Endothelial cell of umbilical vein (primary cell): ENCODE measurements at regions not wholly inside any gene's neighbourhood (a gene's known extent, or its start where the extent isn't known, plus 50 kb on each side); places are given as distances from the start of the nearest gene placed in this dataset.

Experiments
- BruUV-seq: library from RNA; stranded (reverse); fragments of 400-500 nt; replicated peaks from 2 replicates; lab custom pipeline; 2021; lab: Mats Ljungman, UMichigan
- CTCF ChIA-PET: fragments of 300-600, 350-600 bp; sonication (Branson Sonifier 250); formaldehyde crosslinking; loops from one replicate; lab custom pipeline; 2021; ENCODE audit warnings: antibody characterized with exemption, inconsistent platforms; lab: Charles Lee
- POLR2A ChIA-PET: fragments of 300-600, 350-600 bp; sonication (Branson Sonifier 250); formaldehyde crosslinking; loops from one replicate; lab custom pipeline; 2021; ENCODE audit warnings: antibody characterized with exemption, inconsistent platforms; lab: Charles Lee
- DNase-seq: peaks from one replicate; pipeline ENCODE4 v3.0.0-alpha.2; 2011; ENCODE audit warnings: low read depth, low spot score
- FAIRE-seq: peaks from 2 replicates; lab custom pipeline; 2011; peaks lifted over from hg19 to GRCh38; lab: Jason Lieb, UNC
- H2AFZ ChIP-seq: 2 replicates; pipeline ENCODE4 v1.6.0; 2012; ENCODE audit warnings: low read depth, low read length, control low read depth, inconsistent platforms
- H3K27ac ChIP-seq: 2 replicates; pipeline ENCODE4 v1.5.1; 2011; ENCODE audit warnings: low read depth, mild to moderate bottlenecking, control low read depth, low read length, moderate library complexity; ENCODE audit not compliant: insufficient read depth
- H3K27me3 ChIP-seq, 2 experiments: 2 replicates each; pipeline versions ENCODE4 v1.6.0 to v1.6.1; 2011; ENCODE audit warnings: low read length in 2 of 2, mixed read lengths in 1 of 2; ENCODE audit not compliant: control insufficient read depth in 2 of 2, insufficient read depth in 2 of 2
- H3K36me3 ChIP-seq, 2 experiments: 2 replicates in 1 of 2; 3 replicates in 1 of 2; pipeline ENCODE4 v1.5.1; 2011; ENCODE audit warnings: low read length in 2 of 2, mild to moderate bottlenecking in 1 of 2, moderate library complexity in 1 of 2; ENCODE audit not compliant: control insufficient read depth in 2 of 2, insufficient read depth in 2 of 2; ENCODE audit errors: extremely low read depth in 1 of 2
- H3K4me1 ChIP-seq: 3 replicates; pipeline ENCODE4 v1.5.1; 2011; ENCODE audit warnings: mild to moderate bottlenecking, low read length; ENCODE audit not compliant: control insufficient read depth, insufficient read depth; ENCODE audit errors: extremely low read depth
- H3K4me2 ChIP-seq: 2 replicates; pipeline ENCODE4 v1.6.1; 2011; ENCODE audit warnings: low read length, control low read depth, mixed read lengths; ENCODE audit not compliant: insufficient read depth
- H3K4me3 ChIP-seq, 3 experiments: fragments of 200-600 bp in 1 of 3; sonication (generic), shearing (Covaris generic) in 1 of 3; replicated peaks in 1 of 3; 2 replicates each; pipeline ENCODE4 v1.5.1; 2011 to 2016; ENCODE audit warnings: control low read depth in 3 of 3, low read length in 3 of 3, mild to moderate bottlenecking in 2 of 3, inconsistent platforms in 1 of 3, low read depth in 1 of 3, moderate library complexity in 1 of 3; ENCODE audit not compliant: insufficient read depth in 1 of 3
- H3K79me2 ChIP-seq: 2 replicates; pipeline ENCODE4 v1.6.0; 2012; ENCODE audit warnings: low read length, inconsistent platforms; ENCODE audit not compliant: control insufficient read depth, insufficient read depth
- H3K9ac ChIP-seq: replicated peaks from 2 replicates; pipeline ENCODE3; 2011; ENCODE audit warnings: low read length, control low read depth; ENCODE audit not compliant: insufficient read depth; ENCODE audit errors: extremely low read depth
- H3K9me1 ChIP-seq: replicated peaks from 3 replicates; pipeline ENCODE4 v1.6.0; 2011; ENCODE audit warnings: mild to moderate bottlenecking, low read length; ENCODE audit not compliant: control insufficient read depth, insufficient read depth; ENCODE audit errors: extremely low read depth
- H3K9me3 ChIP-seq: replicated peaks from 2 replicates; pipeline ENCODE4 v1.5.1; 2012; ENCODE audit warnings: low read length, inconsistent platforms; ENCODE audit not compliant: control insufficient read depth, insufficient read depth
- H4K20me1 ChIP-seq: replicated peaks from 2 replicates; pipeline ENCODE3; 2011; ENCODE audit warnings: mild to moderate bottlenecking, low read length; ENCODE audit not compliant: control insufficient read depth, insufficient read depth; ENCODE audit errors: extremely low read depth
- EZH2 ChIP-seq: IDR thresholded peaks from 2 replicates; pipeline ENCODE4 v1.6.1; 2012; ENCODE audit warnings: borderline replicate concordance, low read depth, mild to moderate bottlenecking, moderate library complexity, low read length, inconsistent platforms; ENCODE audit not compliant: severe bottlenecking
- FOS ChIP-seq: IDR thresholded peaks from 2 replicates; pipeline ENCODE4 v1.6.1; 2011; ENCODE audit warnings: mild to moderate bottlenecking, low read length, moderate library complexity, borderline replicate concordance; ENCODE audit not compliant: insufficient read depth
- GATA2 ChIP-seq: IDR thresholded peaks from 2 replicates; pipeline ENCODE4 v1.7.0; 2011; ENCODE audit warnings: low read depth, mild to moderate bottlenecking, moderate library complexity, mixed read lengths, low read length; ENCODE audit not compliant: insufficient read length, insufficient read depth
- JUN ChIP-seq: IDR thresholded peaks from 2 replicates; pipeline ENCODE4 v1.6.1; 2011; ENCODE audit warnings: borderline replicate concordance, low read depth; ENCODE audit not compliant: insufficient read length, insufficient read depth
- MYC ChIP-seq: IDR thresholded peaks from one replicate; pipeline ENCODE4 v1.6.1; 2011; ENCODE audit warnings: mild to moderate bottlenecking, low read depth, low read length
- POLR2A ChIP-seq: IDR thresholded peaks from 2 replicates; pipeline ENCODE4 v1.6.1; 2012; ENCODE audit warnings: low read depth, mild to moderate bottlenecking, control low read depth, low read length
- POLR2AphosphoS5 ChIP-seq: IDR thresholded peaks from 2 replicates; pipeline ENCODE4 v1.6.1; 2012; ENCODE audit warnings: low read depth, mild to moderate bottlenecking, control low read depth, low read length, moderate library complexity; ENCODE audit not compliant: insufficient read depth
- dilution Hi-C: fragments of 300-500 bp; cut with MboI; formaldehyde crosslinking; loops from one replicate; pipeline ENCODE4 v1.15.0; 2019; ENCODE audit warnings: low sequenced_read_pairs; ENCODE audit not compliant: extremely low pct_ligation_motif_present
- intact Hi-C: fragments of 100-400 bp; cut with micrococcal nuclease; formaldehyde crosslinking; loops from one replicate; pipeline ENCODE4 v1.10.0; 2022
- TF ChIP-seq, protein P1 (sequence below), 2 donors: IDR thresholded peaks; 1 replicate in 1 of 2; 2 replicates in 1 of 2; pipeline ENCODE4 v1.5.1; 2011; ENCODE audit warnings: low read length in 2 of 2, mild to moderate bottlenecking in 2 of 2, moderate library complexity in 2 of 2, control low read depth in 1 of 2, inconsistent platforms in 1 of 2, low read depth in 1 of 2; ENCODE audit not compliant: insufficient read depth in 1 of 2; ENCODE audit errors: extremely low read depth in 1 of 2
- TF ChIP-seq, protein P2 (sequence below): IDR thresholded peaks from 2 replicates; pipeline ENCODE4 v1.6.1; 2011; ENCODE audit not compliant: insufficient read depth, insufficient read length

- Histone ChIP-seq H3K79me2 (no peaks in the 10 kb centered on the region), H3K9ac (no peak overlapping the region), H3K9me3 (no peaks in the 10 kb centered on the region), H3K9me1 (no peaks in the 10 kb centered on the region), H3K27ac (no peak overlapping the region), H3K4me2 (no peak overlapping the region), H3K4me3 (no peak overlapping the region), H3K4me1 (peaks cover 11% of the 10 kb centered on the region), H2AFZ (no peak overlapping the region), H4K20me1 (no peaks in the 10 kb centered on the region), H3K27me3 (no peaks in the 10 kb centered on the region), H3K36me3 (no peaks in the 10 kb centered on the region)
- intact Hi-C loops: no loop called here
- POLR2A ChIA-PET: no interaction called here
- no peak for DNase-seq
- dilution Hi-C loops: no loop called here
- no TSS peak for BruUV-seq
- TF ChIP-seq MYC (no peak), EZH2 (no peak), POLR2AphosphoS5 (no peak), JUN (no peak), GATA2 (no peak), FOS (no peak), POLR2A (no peak)
- TF ChIP-seq, protein P1, sequence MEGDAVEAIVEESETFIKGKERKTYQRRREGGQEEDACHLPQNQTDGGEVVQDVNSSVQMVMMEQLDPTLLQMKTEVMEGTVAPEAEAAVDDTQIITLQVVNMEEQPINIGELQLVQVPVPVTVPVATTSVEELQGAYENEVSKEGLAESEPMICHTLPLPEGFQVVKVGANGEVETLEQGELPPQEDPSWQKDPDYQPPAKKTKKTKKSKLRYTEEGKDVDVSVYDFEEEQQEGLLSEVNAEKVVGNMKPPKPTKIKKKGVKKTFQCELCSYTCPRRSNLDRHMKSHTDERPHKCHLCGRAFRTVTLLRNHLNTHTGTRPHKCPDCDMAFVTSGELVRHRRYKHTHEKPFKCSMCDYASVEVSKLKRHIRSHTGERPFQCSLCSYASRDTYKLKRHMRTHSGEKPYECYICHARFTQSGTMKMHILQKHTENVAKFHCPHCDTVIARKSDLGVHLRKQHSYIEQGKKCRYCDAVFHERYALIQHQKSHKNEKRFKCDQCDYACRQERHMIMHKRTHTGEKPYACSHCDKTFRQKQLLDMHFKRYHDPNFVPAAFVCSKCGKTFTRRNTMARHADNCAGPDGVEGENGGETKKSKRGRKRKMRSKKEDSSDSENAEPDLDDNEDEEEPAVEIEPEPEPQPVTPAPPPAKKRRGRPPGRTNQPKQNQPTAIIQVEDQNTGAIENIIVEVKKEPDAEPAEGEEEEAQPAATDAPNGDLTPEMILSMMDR (IDR thresholded peaks at IDR 0.05; ENCODE audit: extremely low read depth in 1 of 2, insufficient read depth in 1 of 2, low read depth in 1 of 2, low read length in 2 of 2): no peak
- TF ChIP-seq, protein P2, sequence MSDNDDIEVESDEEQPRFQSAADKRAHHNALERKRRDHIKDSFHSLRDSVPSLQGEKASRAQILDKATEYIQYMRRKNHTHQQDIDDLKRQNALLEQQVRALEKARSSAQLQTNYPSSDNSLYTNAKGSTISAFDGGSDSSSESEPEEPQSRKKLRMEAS: no peak
- FAIRE-seq: no peak
- CTCF ChIA-PET: no interaction called here
Observed at GRCh38 chr17:68782789-68783188, 172.4 kb downstream of the ABCA8 start.
